ENCODE measurements at regions not wholly inside any gene's neighbourhood (a gene's known extent, or its start where the extent isn't known, plus 50 kb on each side); places are given as distances from the start of the nearest gene placed in this dataset.

- Histone ChIP-seq H3K4me2 (no peak overlapping the region), H4K20me1 (ENCODE audit: insufficient read depth) (no peaks in the 10 kb centered on the region), H3K27me3 (ENCODE audit: insufficient read depth, low read depth) (no peaks in the 10 kb centered on the region), H3K36me3 (ENCODE audit: insufficient read depth) (no peaks in the 10 kb centered on the region), H3K4me3 (IDR thresholded peaks at IDR 0.05; ENCODE audit: insufficient read depth, low read depth, low read length) (no peak overlapping the region), H2AFZ (ENCODE audit: low read depth) (no peak overlapping the region), H3K4me1 (ENCODE audit: low read depth, poor library complexity, severe bottlenecking) (no peaks in the 10 kb centered on the region), H3K79me2 (ENCODE audit: insufficient read depth, low read depth) (no peaks in the 10 kb centered on the region), H3K9ac (no peak overlapping the region), H3K27ac (no peak overlapping the region)
- TF ChIP-seq CTCF (conservative IDR thresholded peaks at IDR 0.05; ENCODE audit: low read depth, low read length): no peak
These were observed 149.2 kb upstream of the MITF start for GRCh38 chr3:69590111-69590510.

- Histone ChIP-seq H4K20me1 (ENCODE audit: insufficient read depth) (no peaks in the 10 kb centered on the region), H3K36me3 (ENCODE audit: insufficient read depth) (no peaks in the 10 kb centered on the region), H2AFZ (ENCODE audit: low read depth) (no peak overlapping the region), H3K4me3 (IDR thresholded peaks at IDR 0.05; ENCODE audit: insufficient read depth, low read depth, low read length) (no peak overlapping the region), H3K9ac (no peak overlapping the region), H3K79me2 (ENCODE audit: insufficient read depth, low read depth) (no peaks in the 10 kb centered on the region), H3K4me2 (no peak overlapping the region), H3K27ac (no peak overlapping the region), H3K27me3 (ENCODE audit: insufficient read depth, low read depth) (no peaks in the 10 kb centered on the region), H3K4me1 (ENCODE audit: low read depth, poor library complexity, severe bottlenecking) (no peaks in the 10 kb centered on the region)
- no peak for TF ChIP-seq CTCF (conservative IDR thresholded peaks at IDR 0.05; ENCODE audit: low read depth, low read length)
These were observed 151.1 kb upstream of the MITF start for GRCh38 chr3:69588170-69588569.

GRCh38 chr3:69585472-69585871 lies 153.8 kb upstream of the MITF start:
- Histone ChIP-seq H3K4me1 (ENCODE audit: low read depth, poor library complexity, severe bottlenecking) (no peaks in the 10 kb centered on the region), H3K79me2 (ENCODE audit: insufficient read depth, low read depth) (no peaks in the 10 kb centered on the region), H2AFZ (ENCODE audit: low read depth) (no peak overlapping the region), H3K27me3 (ENCODE audit: insufficient read depth, low read depth) (no peaks in the 10 kb centered on the region), H4K20me1 (ENCODE audit: insufficient read depth) (no peaks in the 10 kb centered on the region), H3K4me2 (no peak overlapping the region), H3K9ac (no peak overlapping the region), H3K27ac (no peak overlapping the region), H3K4me3 (IDR thresholded peaks at IDR 0.05; ENCODE audit: insufficient read depth, low read depth, low read length) (no peak overlapping the region), H3K36me3 (ENCODE audit: insufficient read depth) (no peaks in the 10 kb centered on the region)
- TF ChIP-seq CTCF (conservative IDR thresholded peaks at IDR 0.05; ENCODE audit: low read depth, low read length): no peak

GRCh38 chr3:69582044-69582443 lies 157.2 kb upstream of the MITF start:
- Histone ChIP-seq H3K4me2 (no peak overlapping the region), H3K4me3 (IDR thresholded peaks at IDR 0.05; ENCODE audit: insufficient read depth, low read depth, low read length) (no peak overlapping the region), H3K4me1 (ENCODE audit: low read depth, poor library complexity, severe bottlenecking) (no peaks in the 10 kb centered on the region), H2AFZ (ENCODE audit: low read depth) (no peak overlapping the region), H4K20me1 (ENCODE audit: insufficient read depth) (no peaks in the 10 kb centered on the region), H3K27me3 (ENCODE audit: insufficient read depth, low read depth) (no peaks in the 10 kb centered on the region), H3K79me2 (ENCODE audit: insufficient read depth, low read depth) (no peaks in the 10 kb centered on the region), H3K27ac (no peak overlapping the region), H3K36me3 (ENCODE audit: insufficient read depth) (no peaks in the 10 kb centered on the region), H3K9ac (no peak overlapping the region)
- no peak for TF ChIP-seq CTCF (conservative IDR thresholded peaks at IDR 0.05; ENCODE audit: low read depth, low read length)

Data from KMS-11 (cell line).